ENCODE measurements at regions not wholly inside any gene's neighbourhood (a gene's known extent, or its start where the extent isn't known, plus 50 kb on each side); places are given as distances from the start of the nearest gene placed in this dataset.

- Histone ChIP-seq H3K4me1 (peaks cover 10% of the 10 kb centered on the region), H3K9me3 (no peaks in the 10 kb centered on the region), H3K4me3 (no peak overlapping the region), H3K36me3 (no peaks in the 10 kb centered on the region), H3K27ac (no peak overlapping the region), H3K27me3 (ENCODE audit: low read depth) (no peaks in the 10 kb centered on the region)
- no peak for TF ChIP-seq CTCF (IDR thresholded peaks at IDR 0.05)
- ATAC-seq (no peak), DNase-seq (no peak)
- intact Hi-C loops (cut with DNase I) = no loop called here
Observed at GRCh38 chr11:15776366-15776765, 580.0 kb downstream of the SOX6 start.

GRCh38 chr11:15779518-15779917 is 576.8 kb downstream of the SOX6 start:
- no peak overlapping the region for H3K4me3 ChIP-seq
- H3K9me3 ChIP-seq = no peaks in the 10 kb centered on the region
- no peak overlapping the region for H3K27ac ChIP-seq
- ATAC-seq (no peak), DNase-seq (no peak)
- peaks cover 8% of the 10 kb centered on the region for H3K4me1 ChIP-seq
- intact Hi-C loops (cut with DNase I) = no loop called here
- TF ChIP-seq CTCF (IDR thresholded peaks at IDR 0.05) = no peak
- no peaks in the 10 kb centered on the region for H3K27me3 ChIP-seq (ENCODE audit: low read depth)
- H3K36me3 ChIP-seq = no peaks in the 10 kb centered on the region

DNA sequence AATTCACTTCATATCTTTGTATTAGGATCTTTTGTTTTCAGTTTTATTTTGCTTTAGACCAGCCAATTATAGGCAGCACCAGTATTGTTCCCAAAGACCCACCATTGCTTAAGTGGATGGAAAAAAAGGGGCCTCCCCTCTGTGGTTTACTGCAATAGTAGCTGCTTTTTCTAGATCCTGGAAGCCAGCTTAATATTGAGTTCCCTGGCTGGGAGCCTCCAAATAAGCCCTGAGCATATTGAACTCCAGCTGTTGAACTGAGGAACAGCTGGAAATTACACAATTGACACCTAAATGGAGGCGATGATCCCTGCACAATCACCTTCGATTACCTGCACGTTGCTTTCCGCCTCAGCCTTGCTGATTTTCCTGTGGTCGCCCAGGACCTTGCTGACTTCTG is 576.0 kb downstream of the SOX6 start:
- H3K27ac ChIP-seq = no peak overlapping the region
- no peak for TF ChIP-seq CTCF (IDR thresholded peaks at IDR 0.05)
- H3K4me1 ChIP-seq = no peaks in the 10 kb centered on the region
- no peak overlapping the region for H3K4me3 ChIP-seq
- no peaks in the 10 kb centered on the region for H3K9me3 ChIP-seq
- no peak for ATAC-seq
- DNase-seq = no peak
- H3K27me3 ChIP-seq (ENCODE audit: low read depth) = no peaks in the 10 kb centered on the region
- no peaks in the 10 kb centered on the region for H3K36me3 ChIP-seq
- intact Hi-C loops (cut with DNase I) = no loop called here

GRCh38 chr11:15780837-15781236 is 575.5 kb downstream of the SOX6 start:
- intact Hi-C loops (cut with DNase I) = no loop called here
- Histone ChIP-seq H3K9me3 (no peaks in the 10 kb centered on the region), H3K27ac (no peak overlapping the region), H3K36me3 (no peaks in the 10 kb centered on the region), H3K27me3 (ENCODE audit: low read depth) (no peaks in the 10 kb centered on the region), H3K4me3 (no peak overlapping the region), H3K4me1 (no peaks in the 10 kb centered on the region)
- no peak for TF ChIP-seq CTCF (IDR thresholded peaks at IDR 0.05)
- DNase-seq (no peak), ATAC-seq (no peak)

GRCh38 chr11:15783619-15784018 is 572.7 kb downstream of the SOX6 start:
- Histone ChIP-seq H3K4me3 (no peak overlapping the region), H3K4me1 (no peaks in the 10 kb centered on the region), H3K36me3 (no peaks in the 10 kb centered on the region), H3K9me3 (no peaks in the 10 kb centered on the region), H3K27ac (no peak overlapping the region), H3K27me3 (ENCODE audit: low read depth) (no peaks in the 10 kb centered on the region)
- no peak for DNase-seq
- no peak for TF ChIP-seq CTCF (IDR thresholded peaks at IDR 0.05)
- no peak for ATAC-seq
- intact Hi-C loops (cut with DNase I) = no loop called here

All from lower lobe of right lung (tissue), 2 donors.